Lower leg skin (tissue), 3 donors: ENCODE measurements at regions not wholly inside any gene's neighbourhood (a gene's known extent, or its start where the extent isn't known, plus 50 kb on each side); places are given as distances from the start of the nearest gene placed in this dataset.

ENCODE experiments used
- CTCF ChIP-seq, 3 donors: fragments of 450-650 bp; IDR thresholded peaks; one replicate each; pipeline ENCODE4 v1.5.1; 2016; ENCODE audit warnings: antibody characterized with exemption in 3 of 3, mild to moderate bottlenecking in 3 of 3, moderate library complexity in 2 of 3
- POLR2A ChIP-seq, 2 donors: fragments of 450-650 bp; IDR thresholded peaks; one replicate each; pipeline ENCODE4 v1.6.1; 2016 to 2017; ENCODE audit warnings: antibody characterized with exemption in 2 of 2, mild to moderate bottlenecking in 1 of 2, moderate library complexity in 1 of 2

- no peak for TF ChIP-seq CTCF (IDR thresholded peaks at IDR 0.05)
- TF ChIP-seq POLR2A (IDR thresholded peaks at IDR 0.05), result no peak
Observed at GRCh38 chr13:74860789-74861188, 621.2 kb downstream of the TBC1D4 start.
